CD4-positive, alpha-beta T cell treated with Interferon alpha-2 for 1 hour (primary cell): ENCODE measurements at regions not wholly inside any gene's neighbourhood (a gene's known extent, or its start where the extent isn't known, plus 50 kb on each side); places are given as distances from the start of the nearest gene placed in this dataset.

Experiments used
- DNase-seq, 2 donors: peaks; one replicate each; pipeline ENCODE4 v3.0.0-alpha.2; 2020 to 2022

- no peak for DNase-seq
Observed at GRCh38 chr9:113741886-113742854, 133.9 kb upstream of the ZNF618 start.

- no peak for DNase-seq
Observed at GRCh38 chr9:113742878-113743277, 133.2 kb upstream of the ZNF618 start.

- DNase-seq, result no peak
Observed at GRCh38 chr9:113746486-113746885, 129.6 kb upstream of the ZNF618 start.

- DNase-seq, result no peak
Observed at GRCh38 chr9:113748135-113748534, 128.0 kb upstream of the ZNF618 start.

- DNase-seq, result no peak
Observed at GRCh38 chr9:113753398-113754119, 122.5 kb upstream of the ZNF618 start.

- no peak for DNase-seq
Observed at GRCh38 chr9:113754739-113755138, 121.4 kb upstream of the ZNF618 start.

- no peak for DNase-seq
Observed at GRCh38 chr9:113755433-113755832, 120.7 kb upstream of the ZNF618 start.

- no peak for DNase-seq
Observed at GRCh38 chr9:113756476-113757192, 119.5 kb upstream of the ZNF618 start.

- DNase-seq, result no peak
Observed at GRCh38 chr9:113763429-113763828, 112.7 kb upstream of the ZNF618 start.

GRCh38 chr9:113764572-113764971, 111.5 kb upstream of the ZNF618 start:
- no peak for DNase-seq

- no peak for DNase-seq
Observed at GRCh38 chr9:113769412-113769811, 106.7 kb upstream of the ZNF618 start.

- DNase-seq, result no peak
Observed at GRCh38 chr9:113770396-113770795, 105.7 kb upstream of the ZNF618 start.

GRCh38 chr9:113771199-113771598, 104.9 kb upstream of the ZNF618 start:
- no peak for DNase-seq

- DNase-seq, result no peak
Observed at GRCh38 chr9:113772121-113772810, 103.8 kb upstream of the ZNF618 start.

- no peak for DNase-seq
Observed at GRCh38 chr9:113774963-113775362, 101.1 kb upstream of the ZNF618 start.

GRCh38 chr9:113775749-113776148, 100.4 kb upstream of the ZNF618 start:
- DNase-seq, result no peak

- no peak for DNase-seq
Observed at GRCh38 chr9:113776194-113776593, 99.9 kb upstream of the ZNF618 start.

GRCh38 chr9:113781381-113781780, 94.7 kb upstream of the ZNF618 start:
- no peak for DNase-seq

- no peak for DNase-seq
Observed at GRCh38 chr9:113781896-113782295, 94.2 kb upstream of the ZNF618 start.

- no peak for DNase-seq
Observed at GRCh38 chr9:113783475-113783874, 92.6 kb upstream of the ZNF618 start.

- DNase-seq, result no peak
Observed at GRCh38 chr9:113785334-113785733, 90.8 kb upstream of the ZNF618 start.

- no peak for DNase-seq
Observed at GRCh38 chr9:113786071-113786470, 90.0 kb upstream of the ZNF618 start.

- DNase-seq, result no peak
Observed at GRCh38 chr9:113787871-113788270, 88.2 kb upstream of the ZNF618 start.
